ENCODE measurements at regions not wholly inside any gene's neighbourhood (a gene's known extent, or its start where the extent isn't known, plus 50 kb on each side); places are given as distances from the start of the nearest gene placed in this dataset.
A peak's percentile ranks its signal among the peaks of the same experiment; 100 is the strongest.
"Not testable (repeated sequence)": the region's sequence is repeated elsewhere in the genome, so short reads cannot be mapped to it uniquely, and the experiment has no call there.

DNA sequence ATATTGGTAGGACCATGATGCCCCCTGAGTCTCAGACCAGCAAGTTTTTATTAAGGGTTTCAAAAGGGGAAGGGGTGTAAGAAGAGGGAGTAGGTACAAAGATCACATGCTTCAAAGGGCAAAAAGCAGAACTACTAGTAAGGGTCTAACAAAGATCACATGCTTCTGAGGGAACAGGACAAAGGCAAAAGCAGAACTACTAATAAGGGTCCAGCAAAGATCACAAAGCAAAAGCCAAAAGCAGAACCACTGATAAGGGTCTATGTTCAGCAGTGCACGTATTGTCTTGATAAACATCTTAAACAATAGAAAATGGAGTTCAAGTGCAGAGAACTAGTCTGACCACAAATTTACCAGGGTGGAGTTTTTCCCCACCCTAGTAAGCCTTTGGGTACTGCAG lies 151.3 kb downstream of the DEFB131A start:
- H3K4me3 ChIP-seq, H3K9me3 ChIP-seq, H3K36me3 ChIP-seq, H3K27me3 ChIP-seq, DNase-seq: not testable (repeated sequence)

- Histone ChIP-seq H3K36me3 (no peaks in the 10 kb centered on the region), H3K27me3 (no peaks in the 10 kb centered on the region), H3K4me3 (no peak overlapping the region), H3K9me3 (no peaks in the 10 kb centered on the region)
- no peak for DNase-seq
Observed at GRCh38 chr4:9599266-9599665, 155.1 kb downstream of the DEFB131A start.

DNA sequence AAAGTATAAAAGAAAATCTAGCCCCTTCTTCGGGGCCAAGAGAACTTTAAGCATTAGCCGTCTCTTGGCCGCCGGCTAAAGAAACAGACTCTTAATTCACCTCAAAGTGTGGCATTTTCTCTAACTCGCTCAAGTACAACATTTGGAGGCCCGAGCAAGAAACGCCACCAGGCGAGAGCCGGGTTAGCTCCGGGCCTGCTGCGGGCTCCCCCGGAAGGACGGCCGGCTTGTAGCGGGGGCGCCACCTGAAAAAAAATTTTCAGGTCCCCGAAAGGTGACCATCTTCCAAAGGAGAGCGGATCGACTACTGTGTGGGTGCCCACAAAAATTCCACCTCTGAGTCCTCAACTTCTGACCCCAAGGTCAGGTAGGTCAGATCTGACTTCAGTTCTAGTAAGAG lies 156.0 kb downstream of the DEFB131A start:
- no peaks in the 10 kb centered on the region for H3K36me3 ChIP-seq
- H3K4me3 ChIP-seq: no peak overlapping the region
- no peak for DNase-seq
- H3K27me3 ChIP-seq: no peaks in the 10 kb centered on the region
- H3K9me3 ChIP-seq: no peaks in the 10 kb centered on the region

GRCh38 chr4:9602389-9602914 lies 158.2 kb downstream of the DEFB131A start:
- H3K9me3 ChIP-seq: no peaks in the 10 kb centered on the region
- H3K27me3 ChIP-seq: no peaks in the 10 kb centered on the region
- DNase-seq: no peak
- H3K4me3 ChIP-seq: no peak overlapping the region
- H3K36me3 ChIP-seq: no peaks in the 10 kb centered on the region

- not testable (repeated sequence) for H3K27me3 ChIP-seq, H3K9me3 ChIP-seq, H3K36me3 ChIP-seq, DNase-seq, H3K4me3 ChIP-seq
Observed at GRCh38 chr4:9604031-9604892, 160.0 kb downstream of the DEFB131A start.

DNA sequence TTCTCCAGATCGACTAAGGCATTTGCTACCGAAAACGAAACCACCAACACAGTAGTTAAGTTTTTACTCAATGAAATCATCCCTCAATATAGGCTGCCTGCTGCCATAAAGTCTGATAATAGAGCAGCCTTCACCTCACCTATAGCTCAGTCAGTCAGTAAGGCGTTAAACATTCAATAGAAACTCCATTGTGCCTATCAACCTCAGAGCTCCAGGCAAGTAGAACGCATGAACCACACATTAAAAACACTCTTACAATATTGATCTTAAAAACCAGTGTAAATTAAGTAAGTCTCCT lies 160.6 kb downstream of the DEFB131A start:
- H3K27me3 ChIP-seq, DNase-seq, H3K36me3 ChIP-seq, H3K4me3 ChIP-seq, H3K9me3 ChIP-seq: not testable (repeated sequence)

DNA sequence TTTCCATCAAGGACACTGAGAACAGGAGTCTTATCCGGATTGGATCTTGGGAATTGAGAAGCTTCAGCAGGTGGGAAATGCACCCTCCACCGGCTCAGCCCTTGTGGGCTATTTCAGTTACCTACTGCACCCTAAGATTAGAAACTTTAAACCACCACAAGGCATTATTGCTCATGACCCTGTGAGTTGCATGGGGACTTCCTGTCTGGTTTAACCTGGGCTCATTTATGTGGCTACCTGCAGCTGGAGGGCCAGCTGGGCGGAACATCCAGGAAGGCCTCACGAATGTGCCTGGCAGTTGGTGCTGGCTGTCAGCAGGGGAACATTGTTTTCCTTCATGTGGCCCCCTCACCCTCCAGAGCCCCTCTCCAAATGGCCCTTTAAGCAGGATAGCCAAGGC lies 164.1 kb downstream of the DEFB131A start:
- no peak for DNase-seq
- Histone ChIP-seq H3K9me3 (no peaks in the 10 kb centered on the region), H3K36me3 (no peaks in the 10 kb centered on the region), H3K27me3 (no peaks in the 10 kb centered on the region), H3K4me3 (no peak overlapping the region)

DNA sequence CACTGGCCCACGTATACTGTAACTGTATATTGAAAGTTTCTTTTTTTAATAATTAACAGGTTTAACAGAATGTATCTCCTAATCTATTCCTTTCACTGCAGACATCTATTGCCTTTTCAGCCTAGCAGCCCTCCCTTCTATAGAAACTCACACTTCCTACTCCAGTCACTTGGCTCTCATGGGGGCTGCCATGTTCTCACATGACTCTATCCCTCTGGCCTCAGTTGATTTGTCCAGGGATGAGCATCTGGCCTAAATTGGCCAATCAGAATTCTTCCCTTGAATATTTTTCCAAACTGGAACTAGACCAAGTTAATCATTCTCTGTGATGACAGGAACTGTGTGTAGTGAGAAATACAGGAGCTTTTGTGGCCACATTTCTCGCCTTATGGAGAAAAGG lies 166.1 kb downstream of the DEFB131A start:
- not testable (repeated sequence) for H3K4me3 ChIP-seq, DNase-seq

GRCh38 chr4:9611101-9611500 lies 166.9 kb downstream of the DEFB131A start:
- no peaks in the 10 kb centered on the region for H3K27me3 ChIP-seq
- no peak overlapping the region for H3K4me3 ChIP-seq
- no peaks in the 10 kb centered on the region for H3K9me3 ChIP-seq
- no peak for DNase-seq
- no peaks in the 10 kb centered on the region for H3K36me3 ChIP-seq

More for the DNA sequence above, 166.1 kb downstream of the DEFB131A start:
- H3K9me3 ChIP-seq, H3K27me3 ChIP-seq, H3K36me3 ChIP-seq: not testable (repeated sequence)

DNA sequence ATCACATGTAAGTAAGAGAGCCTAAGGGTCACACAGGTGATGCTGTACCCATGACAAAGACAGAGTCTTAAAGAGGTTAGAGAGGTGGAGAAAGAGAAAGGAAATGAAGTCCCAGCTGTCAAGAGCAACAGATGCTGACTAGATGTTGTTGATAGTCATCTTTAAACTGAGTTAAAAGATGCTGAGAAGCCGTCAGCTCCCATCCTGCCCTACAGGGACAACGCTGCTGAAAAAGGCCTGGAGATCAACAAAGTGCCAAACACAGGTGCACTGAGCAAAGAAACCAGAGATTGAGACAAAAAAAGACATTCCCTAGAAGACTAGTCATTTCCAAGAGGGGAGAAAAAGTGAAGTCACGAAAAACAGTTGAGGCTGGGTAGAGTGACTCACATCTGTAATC lies 145.0 kb upstream of the DRD5 start:
- not testable (repeated sequence) for H3K27me3 ChIP-seq, H3K36me3 ChIP-seq, DNase-seq, H3K4me3 ChIP-seq, H3K9me3 ChIP-seq

DNA sequence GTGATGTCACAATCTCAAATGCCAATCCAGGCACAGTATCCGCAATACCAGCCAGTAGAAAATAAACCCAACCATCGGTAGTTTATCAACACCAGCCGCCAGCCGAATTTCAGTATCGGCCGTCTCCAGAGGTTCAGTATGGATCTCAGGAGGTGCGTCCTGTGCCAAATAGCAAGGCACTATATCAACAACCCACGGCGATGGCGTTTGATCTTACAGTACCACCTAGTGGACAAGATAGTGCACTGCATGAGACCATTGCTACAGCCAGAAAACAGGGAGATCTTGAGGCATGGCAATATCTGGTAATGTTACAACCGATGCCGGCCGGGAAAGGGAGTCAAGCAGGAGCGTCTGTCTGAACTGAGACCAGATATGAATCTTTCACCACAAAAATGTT lies 121.8 kb upstream of the DRD5 start:
- H3K4me3 ChIP-seq, H3K27me3 ChIP-seq, H3K9me3 ChIP-seq, H3K36me3 ChIP-seq: not testable (repeated sequence)
- DNase-seq: peak; percentile 6

- not testable (repeated sequence) for H3K27me3 ChIP-seq, H3K4me3 ChIP-seq, H3K9me3 ChIP-seq, H3K36me3 ChIP-seq, DNase-seq
Observed at GRCh38 chr4:9660955-9661354, 120.5 kb upstream of the DRD5 start.

DNA sequence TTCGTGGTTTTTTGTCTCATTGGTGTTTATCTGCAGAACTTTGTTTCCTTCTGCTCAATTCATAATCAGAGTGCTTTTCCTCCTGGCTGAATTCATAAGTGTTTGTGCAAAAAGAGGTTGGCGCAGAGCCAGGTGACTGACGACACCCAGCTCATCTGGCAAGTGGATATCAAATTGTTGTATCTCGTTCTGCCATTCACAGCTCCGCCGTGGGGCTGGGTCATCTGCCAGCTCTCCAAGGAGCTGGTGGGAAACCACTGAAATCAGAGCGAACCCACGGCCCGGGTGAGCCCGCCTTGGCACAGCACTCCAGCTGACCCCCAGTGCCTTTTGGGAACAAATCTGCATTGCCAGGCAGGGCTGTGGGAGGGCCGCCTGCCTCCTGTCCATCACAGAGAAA lies 110.7 kb upstream of the DRD5 start:
- not testable (repeated sequence) for H3K36me3 ChIP-seq, H3K4me3 ChIP-seq, H3K27me3 ChIP-seq, H3K9me3 ChIP-seq
- peak; percentile 17 for DNase-seq

- H3K4me3 ChIP-seq, H3K27me3 ChIP-seq, DNase-seq, H3K9me3 ChIP-seq, H3K36me3 ChIP-seq: not testable (repeated sequence)
Observed at GRCh38 chr4:9677357-9677756, 104.1 kb upstream of the DRD5 start.

DNA sequence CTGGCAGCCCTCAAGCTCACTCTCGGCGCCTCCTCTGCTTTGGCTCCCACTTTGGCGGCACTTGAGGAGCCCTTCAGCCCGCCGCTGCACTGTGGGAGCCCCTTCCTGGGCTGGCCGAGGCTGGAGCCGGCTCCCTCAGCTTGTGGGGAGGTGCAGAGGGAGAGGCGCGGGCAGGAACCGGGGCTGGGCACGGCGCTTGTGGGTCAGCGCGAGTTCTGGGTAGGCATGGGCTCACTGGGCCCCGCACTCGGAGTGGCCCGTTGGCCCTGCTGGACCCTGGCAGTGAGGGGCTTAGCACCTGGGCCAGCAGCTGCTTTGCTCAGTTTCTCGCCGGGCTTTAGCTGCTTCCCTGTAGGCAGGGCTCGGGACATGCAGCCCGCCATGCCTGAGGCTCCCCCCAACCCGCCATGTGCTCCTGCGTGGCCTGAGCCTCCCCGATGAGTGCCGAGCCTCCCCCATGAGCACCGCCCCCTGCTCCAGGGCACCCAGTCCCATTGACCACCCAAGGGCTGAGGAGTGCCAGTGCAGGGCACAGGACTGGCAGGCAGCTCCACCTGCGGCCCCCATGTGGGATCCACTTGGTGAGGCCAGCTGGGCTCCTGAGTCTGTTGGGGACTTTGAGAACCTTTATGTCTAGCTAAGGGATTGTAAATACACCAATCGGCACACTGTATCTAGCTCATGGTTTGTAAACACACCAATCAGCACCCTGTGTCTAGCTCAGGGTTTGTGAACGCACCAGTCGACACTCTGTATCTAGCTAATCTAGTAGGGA lies 101.5 kb upstream of the DRD5 start:
- Histone ChIP-seq H3K36me3 (no peaks in the 10 kb centered on the region), H3K9me3 (no peaks in the 10 kb centered on the region), H3K4me3 (no peak overlapping the region), H3K27me3 (no peaks in the 10 kb centered on the region)
- no peak for DNase-seq

DNA sequence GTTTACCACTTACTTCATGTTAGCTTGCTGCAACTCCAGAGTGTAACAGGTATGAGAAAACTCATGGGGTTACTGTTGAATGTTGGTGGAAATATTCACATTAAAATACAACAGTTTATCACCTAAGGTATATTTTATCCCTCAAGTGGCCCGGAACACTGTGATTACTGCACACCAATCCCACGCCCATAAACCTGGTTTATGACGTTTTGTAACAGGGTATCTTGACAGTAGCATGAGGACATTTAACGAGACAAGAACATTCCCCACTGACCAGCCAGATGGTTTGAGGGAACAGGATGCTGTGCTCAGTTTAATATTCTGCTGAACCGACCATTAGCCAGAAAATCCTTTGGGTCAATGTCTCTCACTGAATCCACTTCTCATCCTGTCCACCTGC lies 98.3 kb upstream of the DRD5 start:
- not testable (repeated sequence) for H3K4me3 ChIP-seq

DNA sequence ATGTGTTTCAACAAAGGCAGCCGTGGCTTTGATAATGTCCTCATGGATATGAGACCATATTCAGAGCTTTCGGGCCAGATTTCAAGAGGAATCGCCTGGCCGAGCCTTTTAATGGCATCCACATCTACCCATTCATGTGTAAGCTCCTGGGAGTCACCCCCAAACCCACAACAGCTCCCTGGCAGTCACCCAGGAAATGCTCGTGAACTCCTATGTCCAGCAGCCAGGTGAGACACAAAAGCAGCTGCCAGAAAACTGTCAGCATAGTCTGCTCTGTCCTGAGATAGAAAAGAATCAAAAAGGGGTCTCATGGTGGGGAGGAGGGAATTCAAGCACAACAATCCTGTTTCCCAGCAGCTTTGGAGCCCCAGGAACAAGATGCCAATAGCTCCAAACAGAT lies 96.4 kb upstream of the DRD5 start:
- not testable (repeated sequence) for H3K4me3 ChIP-seq, H3K27me3 ChIP-seq, H3K36me3 ChIP-seq, DNase-seq, H3K9me3 ChIP-seq

More for the DNA sequence above, 98.3 kb upstream of the DRD5 start:
- DNase-seq, H3K36me3 ChIP-seq, H3K27me3 ChIP-seq, H3K9me3 ChIP-seq: not testable (repeated sequence)

GRCh38 chr4:9685692-9686091 lies 95.7 kb upstream of the DRD5 start:
- Histone ChIP-seq H3K36me3 (no peaks in the 10 kb centered on the region), H3K27me3 (no peaks in the 10 kb centered on the region), H3K9me3 (no peaks in the 10 kb centered on the region), H3K4me3 (no peak overlapping the region)
- DNase-seq: no peak
